ENCODE measurements at regions not wholly inside any gene's neighbourhood (a gene's known extent, or its start where the extent isn't known, plus 50 kb on each side); places are given as distances from the start of the nearest gene placed in this dataset.

- TF ChIP-seq, protein P1, sequence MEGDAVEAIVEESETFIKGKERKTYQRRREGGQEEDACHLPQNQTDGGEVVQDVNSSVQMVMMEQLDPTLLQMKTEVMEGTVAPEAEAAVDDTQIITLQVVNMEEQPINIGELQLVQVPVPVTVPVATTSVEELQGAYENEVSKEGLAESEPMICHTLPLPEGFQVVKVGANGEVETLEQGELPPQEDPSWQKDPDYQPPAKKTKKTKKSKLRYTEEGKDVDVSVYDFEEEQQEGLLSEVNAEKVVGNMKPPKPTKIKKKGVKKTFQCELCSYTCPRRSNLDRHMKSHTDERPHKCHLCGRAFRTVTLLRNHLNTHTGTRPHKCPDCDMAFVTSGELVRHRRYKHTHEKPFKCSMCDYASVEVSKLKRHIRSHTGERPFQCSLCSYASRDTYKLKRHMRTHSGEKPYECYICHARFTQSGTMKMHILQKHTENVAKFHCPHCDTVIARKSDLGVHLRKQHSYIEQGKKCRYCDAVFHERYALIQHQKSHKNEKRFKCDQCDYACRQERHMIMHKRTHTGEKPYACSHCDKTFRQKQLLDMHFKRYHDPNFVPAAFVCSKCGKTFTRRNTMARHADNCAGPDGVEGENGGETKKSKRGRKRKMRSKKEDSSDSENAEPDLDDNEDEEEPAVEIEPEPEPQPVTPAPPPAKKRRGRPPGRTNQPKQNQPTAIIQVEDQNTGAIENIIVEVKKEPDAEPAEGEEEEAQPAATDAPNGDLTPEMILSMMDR (IDR thresholded peaks at IDR 0.05) = no peak
- no peak for TF ChIP-seq POLR2A (IDR thresholded peaks at IDR 0.05)
Observed at GRCh38 chr5:120985526-120985925, 521.4 kb downstream of the PRR16 start.

Measured in thyroid gland (tissue), 4 donors.